Right ventricle myocardium inferior (tissue), 1 donor: ENCODE measurements at regions not wholly inside any gene's neighbourhood (a gene's known extent, or its start where the extent isn't known, plus 50 kb on each side); places are given as distances from the start of the nearest gene placed in this dataset.
"Not testable (repeated sequence)": the region's sequence is repeated elsewhere in the genome, so short reads cannot be mapped to it uniquely, and the experiment has no call there.

Experiments used
- ATAC-seq: fragments of 200-7000 bp; cut with Tn5 transposase; one replicate; pipeline ENCODE4 v1.9.1; 2020; ENCODE audit warnings: mild to moderate bottlenecking, moderate library complexity
- DNase-seq: peaks from one replicate; pipeline ENCODE4 v3.0.0; 2021; ENCODE audit errors: missing footprints
- intact Hi-C: fragments of 100-400 bp; cut with DNase I; formaldehyde crosslinking; loops from one replicate; pipeline ENCODE4 v1.11.0; 2022
- donor health status: DM: no; HTN: yes; CAD: no; lungs with severe emphysema.

DNA sequence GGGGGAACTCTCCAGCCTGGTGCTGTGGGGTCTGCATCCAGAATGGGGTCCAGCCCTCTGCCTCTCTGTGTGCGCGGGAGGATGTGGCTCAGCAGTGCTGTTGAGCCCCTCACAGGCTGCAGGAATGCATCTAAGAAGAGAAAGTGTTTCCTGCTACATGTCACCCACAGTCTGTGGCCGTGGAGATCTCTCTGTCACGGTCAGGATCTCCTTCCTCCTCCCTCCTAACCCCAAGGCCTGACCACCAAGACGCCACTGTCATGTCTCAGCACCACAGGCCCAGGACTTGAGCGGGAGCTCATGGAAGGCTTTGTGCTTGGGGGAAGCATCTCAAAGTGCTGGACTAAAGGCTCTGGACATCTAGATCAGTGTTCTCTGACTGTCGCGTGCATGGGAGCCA, 90.1 kb downstream of the SREK1 start:
- intact Hi-C loops: no loop called here
- no peak for DNase-seq
- ATAC-seq: no peak

- intact Hi-C loops: no loop called here
- no peak for ATAC-seq
- no peak for DNase-seq
Observed at GRCh38 chr5:66238435-66238834, 94.3 kb downstream of the SREK1 start.

GRCh38 chr5:66239034-66239433, 94.9 kb downstream of the SREK1 start:
- ATAC-seq: no peak
- intact Hi-C loops: no loop called here

GRCh38 chr5:66241136-66241825, 97.2 kb downstream of the SREK1 start:
- ATAC-seq (no peak), DNase-seq (no peak)
- intact Hi-C loops: no loop called here

More at GRCh38 chr5:66239034-66239433, 94.9 kb downstream of the SREK1 start:
- DNase-seq: no peak

DNA sequence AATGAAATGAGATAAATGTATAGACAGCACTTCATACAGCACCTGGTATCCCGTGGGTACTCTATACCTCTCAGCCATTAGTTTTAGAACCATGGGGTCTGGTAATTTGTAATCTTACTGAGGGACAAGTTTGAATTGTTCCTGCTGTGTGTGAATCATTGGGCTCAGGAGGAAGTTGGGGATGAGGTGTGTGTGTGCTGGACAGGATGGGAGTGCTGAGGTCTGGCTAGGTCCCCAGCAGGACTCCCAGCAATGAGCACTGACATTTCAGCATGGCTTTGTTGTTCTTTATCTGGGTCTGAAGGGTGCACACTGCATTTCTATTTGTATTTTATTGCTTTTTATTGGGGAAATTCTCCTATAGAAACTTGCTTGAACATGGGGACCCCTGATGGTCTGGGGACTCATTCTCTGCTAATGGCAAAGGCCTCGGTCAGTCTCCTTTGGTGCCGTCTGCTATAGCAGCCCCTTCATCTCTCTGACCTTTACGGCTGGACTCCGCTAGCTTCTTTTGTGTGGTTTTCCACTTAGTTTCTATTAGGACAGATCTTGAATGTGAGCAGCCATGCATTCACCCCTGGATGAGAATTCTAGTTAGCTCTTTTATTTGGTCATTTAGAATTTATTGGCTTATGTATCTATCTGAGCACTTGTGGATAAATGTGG, 98.1 kb downstream of the SREK1 start:
- intact Hi-C loops: no loop called here
- DNase-seq: no peak
- no peak for ATAC-seq

DNA sequence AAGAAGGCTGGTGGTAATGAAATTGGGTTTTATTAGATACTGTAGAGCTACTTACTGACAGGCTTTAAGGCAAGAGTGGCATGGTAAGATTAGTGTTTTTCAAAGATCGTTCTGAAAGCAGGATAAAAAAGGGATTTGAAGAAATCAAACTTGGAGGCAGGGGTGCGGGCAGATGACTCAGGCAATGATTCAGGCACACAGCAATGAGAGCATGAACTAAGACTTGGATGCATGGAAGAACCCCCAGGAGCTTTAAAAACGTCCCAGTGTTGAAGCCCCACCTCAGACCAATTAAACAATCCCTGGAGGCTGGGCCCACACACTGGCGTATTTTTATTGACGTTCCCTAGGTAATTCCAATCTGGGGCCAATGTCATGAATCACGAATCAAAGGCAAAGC, 102.5 kb downstream of the SREK1 start:
- intact Hi-C loops: no loop called here
- no peak for ATAC-seq
- no peak for DNase-seq

DNA sequence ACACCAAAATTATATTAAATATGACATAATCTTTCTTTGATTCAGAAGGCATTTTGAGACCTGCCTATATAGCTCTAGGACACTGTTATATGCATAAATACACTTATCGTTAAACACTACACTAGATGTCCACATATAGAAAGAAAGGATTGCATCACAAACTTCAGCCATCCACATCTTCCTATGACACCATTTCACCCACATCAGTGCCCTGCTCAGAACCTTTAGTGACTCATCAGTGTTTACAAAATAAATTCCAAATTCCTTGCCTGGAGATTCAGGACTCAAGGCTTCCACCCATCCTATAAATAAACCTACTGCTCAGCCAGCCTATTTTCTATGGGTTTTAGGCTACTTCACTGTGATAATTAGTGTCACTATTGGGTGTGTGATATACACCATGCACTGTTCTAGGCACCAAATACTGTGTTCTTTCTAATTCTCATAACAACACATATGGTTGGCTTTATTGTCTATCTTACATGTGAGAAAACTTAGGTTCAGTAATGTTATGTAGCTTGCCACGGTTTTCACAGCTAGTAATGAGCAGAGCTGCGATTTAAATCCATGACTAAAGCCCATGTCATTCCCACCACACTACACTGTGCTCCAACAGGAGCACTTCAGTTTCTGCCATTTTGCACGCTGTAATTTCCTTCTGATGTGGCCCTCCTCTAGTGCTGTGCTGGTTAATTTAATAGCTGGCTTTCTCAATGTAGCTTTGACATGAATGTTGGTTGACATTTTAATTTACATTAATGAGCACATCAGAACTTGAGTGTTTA, 103.3 kb downstream of the SREK1 start:
- ATAC-seq (no peak), DNase-seq (no peak)
- intact Hi-C loops: no loop called here

DNA sequence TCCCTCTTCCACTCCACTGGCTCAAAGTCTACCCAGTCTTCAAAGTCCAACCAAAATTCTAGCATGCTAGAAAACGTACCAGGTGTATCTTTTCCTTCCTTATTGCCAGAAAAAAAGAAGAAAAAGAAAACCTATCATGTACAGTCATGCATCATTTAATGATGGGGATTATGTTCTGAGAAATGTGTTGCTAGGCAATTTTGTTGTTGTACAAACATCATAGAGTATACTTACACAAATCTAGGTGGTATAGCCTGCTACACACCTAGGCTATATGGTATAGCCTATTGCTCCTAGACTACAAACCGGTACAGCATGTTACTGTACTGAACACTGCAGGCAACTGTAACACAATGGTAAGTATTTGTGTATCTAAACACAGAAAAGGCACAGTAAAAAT, 104.8 kb downstream of the SREK1 start:
- ATAC-seq: no peak
- no peak for DNase-seq
- intact Hi-C loops: no loop called here

DNA sequence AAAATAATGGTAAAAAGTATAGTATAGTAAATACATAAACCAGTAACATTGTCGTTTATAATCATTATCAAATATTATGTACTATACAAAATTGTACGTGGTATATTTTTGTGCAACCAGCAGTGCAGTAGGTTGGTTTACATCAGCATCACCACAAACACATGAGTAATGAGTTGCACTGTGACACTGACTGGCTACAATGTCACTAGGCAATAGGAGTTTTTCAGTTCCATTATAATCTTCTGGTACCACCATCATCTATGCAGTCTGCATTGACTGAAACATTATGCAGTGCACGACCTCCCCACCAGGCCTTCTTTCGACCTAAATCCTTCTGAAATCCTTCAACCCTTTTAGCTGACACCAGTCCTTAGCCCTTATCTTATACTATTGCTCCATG, 105.8 kb downstream of the SREK1 start:
- intact Hi-C loops: no loop called here
- no peak for ATAC-seq
- no peak for DNase-seq

DNA sequence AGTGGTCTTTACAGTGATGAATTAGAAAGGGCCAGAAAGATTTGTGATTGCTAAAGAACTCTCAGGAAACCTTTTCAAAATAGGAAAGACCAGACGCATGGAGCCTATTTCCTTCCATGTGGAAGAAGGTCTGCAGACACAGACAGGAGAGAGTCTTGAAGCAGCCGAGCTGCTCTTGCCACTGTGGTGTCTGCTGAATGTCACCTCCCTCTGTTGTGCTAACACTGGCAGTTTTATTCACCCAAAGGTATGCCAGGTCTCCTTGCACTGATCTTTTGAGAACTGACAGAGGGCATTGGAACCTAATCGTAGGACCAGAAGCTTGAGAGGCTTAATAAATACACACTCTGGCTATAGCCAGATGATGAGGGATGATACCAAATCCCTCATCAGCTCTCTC, 108.7 kb downstream of the SREK1 start:
- no peak for ATAC-seq
- intact Hi-C loops: no loop called here

GRCh38 chr5:66255714-66256113, 111.6 kb downstream of the SREK1 start:
- ATAC-seq: no peak
- DNase-seq: no peak

More for the DNA sequence above, 108.7 kb downstream of the SREK1 start:
- no peak for DNase-seq

GRCh38 chr5:66273121-66273520, 129.0 kb downstream of the SREK1 start:
- intact Hi-C loops: no loop called here
- ATAC-seq: no peak
- DNase-seq: no peak

More at GRCh38 chr5:66255714-66256113, 111.6 kb downstream of the SREK1 start:
- intact Hi-C loops: no loop called here

DNA sequence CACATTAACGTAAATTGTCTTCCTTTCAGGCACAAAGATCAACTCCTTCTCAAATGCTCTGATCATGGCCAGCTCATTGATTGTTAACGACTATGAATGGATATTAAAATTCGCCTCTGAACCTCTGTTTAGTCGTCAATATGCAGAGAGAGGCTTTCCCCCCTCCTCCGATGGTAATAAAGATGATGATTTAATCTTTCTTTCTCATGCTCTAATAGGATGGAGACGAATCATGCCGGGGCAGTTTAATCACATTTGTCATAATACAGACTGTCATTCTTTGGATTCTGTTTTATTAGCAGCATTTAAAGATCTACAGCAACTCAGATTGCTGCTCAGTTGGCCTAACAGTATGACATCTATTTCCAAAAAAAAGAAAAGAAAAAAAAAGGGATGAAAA, 132.9 kb downstream of the SREK1 start:
- no peak for DNase-seq
- ATAC-seq: no peak
- intact Hi-C loops: no loop called here

- DNase-seq (no peak), ATAC-seq (no peak)
- intact Hi-C loops: no loop called here
Observed at GRCh38 chr5:66277981-66278380, 133.9 kb downstream of the SREK1 start.

DNA sequence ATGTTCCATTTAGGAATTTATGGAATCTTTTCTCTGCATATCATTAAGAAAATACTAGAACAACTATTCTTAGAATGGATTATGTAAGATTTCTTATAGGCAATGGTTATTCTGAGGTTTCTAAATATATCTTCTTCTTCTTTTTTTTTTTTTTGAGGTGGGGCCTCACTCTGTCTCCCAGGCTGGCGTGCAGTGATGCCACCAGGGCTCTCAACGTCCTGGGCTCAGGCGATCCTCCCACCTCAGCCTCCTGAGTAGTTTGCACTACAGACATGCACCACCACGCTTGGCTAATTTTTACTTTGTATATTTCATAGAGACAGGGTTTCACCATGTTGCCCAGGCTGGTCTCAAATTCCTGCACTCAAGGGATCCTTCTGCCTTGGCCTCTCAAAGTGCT, 137.2 kb downstream of the SREK1 start:
- no peak for ATAC-seq
- no peak for DNase-seq
- intact Hi-C loops: no loop called here

DNA sequence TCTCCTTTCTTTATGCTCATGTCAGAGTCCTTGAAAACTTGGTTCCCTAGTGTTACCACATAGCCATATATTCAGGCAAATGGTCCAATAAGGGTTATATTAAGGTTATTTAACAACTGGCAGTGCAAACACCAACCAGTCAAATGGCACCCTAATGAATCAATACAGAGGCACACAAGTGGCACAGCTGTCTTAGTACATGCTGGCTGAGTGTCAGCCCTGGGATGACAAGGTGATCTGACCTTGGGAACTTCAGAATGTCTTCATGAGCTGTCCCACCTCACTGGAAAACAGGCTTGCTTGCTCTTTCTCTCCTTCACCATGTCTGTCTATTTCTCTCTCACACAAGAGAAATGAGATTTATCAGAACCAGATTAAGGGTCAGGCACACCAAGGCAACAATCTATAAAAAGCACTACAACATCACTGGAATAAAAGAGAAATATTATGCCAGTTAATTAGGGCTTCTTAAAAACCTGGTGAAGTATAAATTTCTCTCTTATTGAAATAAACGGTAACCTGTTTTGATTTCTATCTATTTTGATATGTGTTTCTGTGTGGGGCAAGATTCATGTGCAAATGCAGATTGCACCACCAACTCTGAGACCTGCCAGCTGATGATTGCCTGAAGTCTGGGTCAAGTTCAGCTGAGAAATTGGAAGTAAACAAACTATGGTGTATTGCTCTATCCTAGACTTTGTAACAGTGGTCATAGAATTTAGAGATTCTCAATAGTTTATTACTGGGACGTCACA, 140.7 kb downstream of the SREK1 start:
- DNase-seq (no peak), ATAC-seq (peak; percentile 34)
- intact Hi-C loops: no loop called here

- no peak for ATAC-seq
- intact Hi-C loops: no loop called here
- no peak for DNase-seq
Observed at GRCh38 chr5:66285343-66285922, 141.3 kb downstream of the SREK1 start.

- ATAC-seq (no peak), DNase-seq (no peak)
- intact Hi-C loops: no loop called here
Observed at GRCh38 chr5:66291771-66292170, 147.7 kb downstream of the SREK1 start.

- ATAC-seq, intact Hi-C loops, DNase-seq: not testable (repeated sequence)
Observed at GRCh38 chr5:66293851-66294250, 149.8 kb downstream of the SREK1 start.
